T-helper 17 cell (primary cell): ENCODE measurements at regions not wholly inside any gene's neighbourhood (a gene's known extent, or its start where the extent isn't known, plus 50 kb on each side); places are given as distances from the start of the nearest gene placed in this dataset.
A peak's percentile ranks its signal among the peaks of the same experiment; 100 is the strongest.
"Not testable (repeated sequence)": the region's sequence is repeated elsewhere in the genome, so short reads cannot be mapped to it uniquely, and the experiment has no call there.

ENCODE experiments used
- ATAC-seq: fragments of 150-1000 bp; cut with Tn5 transposase; 2 replicates; pipeline ENCODE4 v1.10.0; 2021; ENCODE audit warnings: mild to moderate bottlenecking, moderate library complexity
- DNase-seq, 3 donors: peaks; one replicate each; pipeline versions ENCODE4 v3.0.0 to v3.0.0-alpha.2; 2020 to 2021
- H3K9me3 ChIP-seq: one replicate; pipeline ENCODE4 v1.7.0; 2013; ENCODE audit warnings: low read length, mild to moderate bottlenecking; ENCODE audit not compliant: control insufficient read depth, poor library complexity, severe bottlenecking
- H3K27ac Mint-ChIP-seq: one replicate; pipeline ENCODE4 v1.8.0; 2022; ENCODE audit warnings: mild to moderate bottlenecking, moderate library complexity, mixed read lengths
- H3K27me3 Mint-ChIP-seq: one replicate; pipeline ENCODE4 v1.8.0; 2022; ENCODE audit warnings: mixed read lengths
- H3K36me3 Mint-ChIP-seq: one replicate; pipeline ENCODE4 v1.8.0; 2022; ENCODE audit warnings: low read depth, mixed read lengths
- H3K4me1 Mint-ChIP-seq: one replicate; pipeline ENCODE4 v1.8.0; 2022; ENCODE audit warnings: mild to moderate bottlenecking, mixed read lengths
- H3K4me3 Mint-ChIP-seq: one replicate; pipeline ENCODE4 v1.8.0; 2022; ENCODE audit warnings: mild to moderate bottlenecking, moderate library complexity, mixed read lengths

DNA sequence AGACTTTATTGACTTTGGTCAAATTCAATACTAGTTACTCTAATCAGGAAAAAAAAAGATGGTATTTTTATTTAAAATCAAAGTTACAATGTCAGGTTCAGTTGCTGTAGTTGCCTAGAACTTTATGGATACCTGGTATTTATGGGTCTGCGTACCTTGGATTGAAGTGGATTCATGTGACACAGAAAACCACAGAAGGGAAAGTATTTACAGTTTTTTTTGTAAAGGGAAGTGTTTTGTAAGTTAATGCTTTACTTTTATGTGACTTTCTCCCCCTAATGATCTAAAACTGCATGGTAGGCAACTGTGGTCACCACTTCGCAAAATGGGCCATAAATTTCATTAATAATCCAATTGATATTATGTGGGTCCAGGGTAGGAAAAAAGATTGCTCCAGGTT, 65.2 kb upstream of the ADA2 start:
- no peak for ATAC-seq
- Mint-ChIP-seq H3K4me1 (peaks cover 15% of the 10 kb centered on the region), H3K4me3 (no peak overlapping the region), H3K27me3 (peaks cover 16% of the 10 kb centered on the region), H3K27ac (no peak overlapping the region), H3K36me3 (no peaks in the 10 kb centered on the region)
- no peaks in the 10 kb centered on the region for H3K9me3 ChIP-seq
- no peak for DNase-seq

DNA sequence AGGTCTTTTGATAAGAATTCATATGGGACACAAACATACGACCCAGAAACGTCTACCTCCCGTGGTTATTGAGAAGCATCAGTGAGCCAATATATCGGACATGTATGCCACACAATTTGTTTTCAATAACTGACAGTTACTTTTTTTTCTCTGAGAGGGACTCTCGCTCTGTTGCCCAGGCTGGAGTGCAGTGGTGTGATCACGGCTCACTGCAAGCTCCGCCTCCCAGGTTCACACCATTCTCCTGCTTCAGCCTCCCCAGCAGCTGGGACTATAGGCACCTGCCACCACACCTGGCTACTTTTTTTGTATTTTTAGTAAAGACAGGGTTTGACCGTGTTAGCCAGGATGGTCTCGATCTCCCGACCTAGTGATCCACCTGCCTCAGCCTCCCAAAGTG, 64.6 kb upstream of the ADA2 start:
- H3K27ac Mint-ChIP-seq, ATAC-seq, H3K4me3 Mint-ChIP-seq, H3K9me3 ChIP-seq, H3K36me3 Mint-ChIP-seq, DNase-seq: not testable (repeated sequence)
- Mint-ChIP-seq H3K27me3 (peaks cover 16% of the 10 kb centered on the region), H3K4me1 (peaks cover 18% of the 10 kb centered on the region)

GRCh38 chr22:17283423-17283822, 64.2 kb upstream of the ADA2 start:
- Mint-ChIP-seq H3K27ac (no peak overlapping the region), H3K36me3 (no peaks in the 10 kb centered on the region), H3K4me3 (no peak overlapping the region), H3K4me1 (peaks cover 15% of the 10 kb centered on the region), H3K27me3 (peaks cover 12% of the 10 kb centered on the region)
- H3K9me3 ChIP-seq, result no peaks in the 10 kb centered on the region
- ATAC-seq (no peak), DNase-seq (no peak)

- ATAC-seq, result peak; percentile 51
- no peak for DNase-seq
- peak overlapping the region; percentile 48 for H3K27ac Mint-ChIP-seq
- no peaks in the 10 kb centered on the region for H3K9me3 ChIP-seq
- H3K4me1 Mint-ChIP-seq, result peaks cover 15% of the 10 kb centered on the region
- peak overlapping the region; percentile 5 for H3K4me3 Mint-ChIP-seq
- peaks cover 3% of the 10 kb centered on the region for H3K27me3 Mint-ChIP-seq
- no peaks in the 10 kb centered on the region for H3K36me3 Mint-ChIP-seq
These were observed 62.2 kb upstream of the ADA2 start for GRCh38 chr22:17281440-17281841.

DNA sequence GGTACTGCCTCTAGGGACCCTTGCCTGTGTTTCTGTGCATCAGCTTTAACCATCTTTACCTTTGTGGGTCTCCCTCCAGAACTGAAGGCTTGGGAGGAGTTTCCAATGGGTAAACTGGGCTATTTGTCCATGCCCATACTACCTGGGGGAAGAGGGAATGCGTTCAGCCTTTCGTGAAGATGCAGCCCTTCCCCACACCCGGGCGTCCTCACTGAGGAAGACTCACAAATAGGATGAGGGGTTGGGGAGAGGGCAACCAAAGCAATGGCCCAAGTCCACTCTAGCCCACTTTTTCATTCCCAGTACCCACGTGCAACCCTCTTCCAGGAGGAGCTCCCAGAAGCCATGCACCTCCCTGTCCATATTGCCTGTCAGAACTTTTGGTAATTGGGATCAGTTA, 61.8 kb upstream of the ADA2 start:
- DNase-seq (no peak), ATAC-seq (no peak)
- H3K4me3 Mint-ChIP-seq, result peak overlapping the region; percentile 5
- peak overlapping the region; percentile 48 for H3K27ac Mint-ChIP-seq
- peaks cover 15% of the 10 kb centered on the region for H3K4me1 Mint-ChIP-seq
- H3K27me3 Mint-ChIP-seq, result no peaks in the 10 kb centered on the region
- H3K9me3 ChIP-seq, result no peaks in the 10 kb centered on the region
- no peaks in the 10 kb centered on the region for H3K36me3 Mint-ChIP-seq

GRCh38 chr22:17272511-17272991, 53.3 kb upstream of the ADA2 start:
- H3K9me3 ChIP-seq, result no peaks in the 10 kb centered on the region
- no peak for DNase-seq
- peaks cover 4% of the 10 kb centered on the region for H3K4me1 Mint-ChIP-seq
- no peaks in the 10 kb centered on the region for H3K27me3 Mint-ChIP-seq
- no peak overlapping the region for H3K4me3 Mint-ChIP-seq
- no peaks in the 10 kb centered on the region for H3K36me3 Mint-ChIP-seq
- peak overlapping the region; percentile 19 for H3K27ac Mint-ChIP-seq
- no peak for ATAC-seq

DNA sequence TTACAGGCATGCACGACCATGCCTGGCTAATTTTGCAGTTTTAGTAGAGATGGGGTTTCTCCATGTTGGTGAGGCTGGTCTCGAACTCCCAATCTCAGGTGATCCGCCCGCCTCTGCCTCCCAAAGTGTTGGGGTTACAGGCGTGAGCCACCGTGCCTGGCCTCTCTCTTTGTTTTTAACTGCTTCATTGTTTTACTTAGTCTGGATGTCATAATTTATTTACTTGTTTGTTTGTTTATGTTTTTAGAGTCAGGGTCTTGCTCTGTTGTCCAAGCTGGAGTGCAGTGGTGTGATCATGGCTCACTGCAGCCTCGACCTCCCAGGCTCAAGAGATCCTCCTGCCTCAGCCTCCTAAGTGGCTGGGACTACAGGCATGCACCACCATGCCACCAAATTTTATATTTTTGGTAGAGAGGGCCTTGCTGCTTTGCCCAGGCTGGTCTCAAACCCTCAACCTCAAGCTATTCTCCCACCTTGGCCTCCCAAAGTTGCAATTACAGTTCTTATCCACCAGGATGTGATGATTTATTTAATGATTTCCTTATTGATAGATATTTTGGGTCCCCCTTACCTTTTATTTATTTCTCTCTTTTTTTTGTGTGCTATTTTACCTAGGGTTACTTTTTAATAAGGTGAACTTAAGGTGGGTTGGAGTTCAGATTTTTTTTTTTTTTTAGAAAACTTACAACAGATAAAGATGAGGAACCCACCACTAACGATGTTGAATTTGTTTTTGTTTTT, 52.6 kb upstream of the ADA2 start:
- Mint-ChIP-seq H3K36me3 (no peaks in the 10 kb centered on the region), H3K27me3 (no peaks in the 10 kb centered on the region), H3K4me3 (no peak overlapping the region), H3K4me1 (peaks cover 4% of the 10 kb centered on the region), H3K27ac (no peak overlapping the region)
- DNase-seq, result no peak
- ATAC-seq, result no peak
- H3K9me3 ChIP-seq, result no peaks in the 10 kb centered on the region

- Mint-ChIP-seq H3K27me3 (no peaks in the 10 kb centered on the region), H3K36me3 (no peaks in the 10 kb centered on the region), H3K4me3 (no peak overlapping the region), H3K27ac (no peak overlapping the region), H3K4me1 (peaks cover 10% of the 10 kb centered on the region)
- ATAC-seq (no peak), DNase-seq (no peak)
- H3K9me3 ChIP-seq, result no peaks in the 10 kb centered on the region
These were observed 50.5 kb upstream of the ADA2 start for GRCh38 chr22:17269607-17270261.

DNA sequence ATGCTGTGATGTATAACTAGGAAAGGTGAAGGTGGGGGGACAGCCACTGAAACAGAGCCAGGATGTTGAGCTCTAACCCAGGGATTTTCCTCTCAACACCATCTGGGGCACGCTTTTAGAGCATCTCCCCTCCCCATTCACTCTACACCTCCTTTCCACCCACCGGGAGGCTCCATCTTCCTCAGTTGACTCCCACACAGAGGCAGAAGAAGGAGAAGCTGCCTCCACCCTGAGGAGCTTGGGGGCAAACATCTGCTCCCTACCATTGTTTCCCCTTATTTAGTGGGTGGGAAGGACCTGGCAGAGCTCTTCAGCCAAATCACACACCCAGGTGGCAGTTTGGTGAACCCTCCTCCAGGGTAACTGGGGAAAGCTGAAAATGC, 50.0 kb upstream of the ADA2 start:
- Mint-ChIP-seq H3K4me1 (peaks cover 10% of the 10 kb centered on the region), H3K36me3 (no peaks in the 10 kb centered on the region), H3K27me3 (no peaks in the 10 kb centered on the region), H3K4me3 (no peak overlapping the region), H3K27ac (no peak overlapping the region)
- no peaks in the 10 kb centered on the region for H3K9me3 ChIP-seq
- ATAC-seq (no peak), DNase-seq (no peak)
